ENCODE measurements at regions not wholly inside any gene's neighbourhood (a gene's known extent, or its start where the extent isn't known, plus 50 kb on each side); places are given as distances from the start of the nearest gene placed in this dataset.

- no peak overlapping the region for H2BK5ac ChIP-seq (ENCODE audit: low read depth, low read length, poor library complexity)
- H2BK120ac ChIP-seq (ENCODE audit: insufficient read depth, low read length, poor library complexity): no peak overlapping the region
- H3K4me3 ChIP-seq (ENCODE audit: low read depth, low read length): no peak overlapping the region
- H4K91ac ChIP-seq (ENCODE audit: low read depth, low read length): no peak overlapping the region
- peak in 1 of 2 donors; percentile 7 for DNase-seq
- no peak overlapping the region for H3K18ac ChIP-seq (ENCODE audit: low read length)
- no peak overlapping the region for H4K12ac ChIP-seq (ENCODE audit: low read depth, low read length)
- no peak overlapping the region for H3K4me2 ChIP-seq (ENCODE audit: low read length)
- H3K27me3 ChIP-seq (ENCODE audit: insufficient read depth, low read length): no peaks in the 10 kb centered on the region
- no peaks in the 10 kb centered on the region for H3K79me2 ChIP-seq (ENCODE audit: control insufficient read depth, insufficient read depth, low read length, poor library complexity)
- no peak overlapping the region for H3K23ac ChIP-seq (ENCODE audit: low read length)
- no peaks in the 10 kb centered on the region for H3K4me1 ChIP-seq (ENCODE audit: control insufficient read depth in 1 of 2, insufficient read depth in 2 of 2, low read length in 2 of 2)
- H3K9me3 ChIP-seq (ENCODE audit: insufficient read depth, low read depth, low read length): no peaks in the 10 kb centered on the region
- H3K79me1 ChIP-seq (ENCODE audit: low read length): no peaks in the 10 kb centered on the region
- no peak overlapping the region for H3K14ac ChIP-seq (ENCODE audit: low read length)
- no peak overlapping the region for H3K27ac ChIP-seq (ENCODE audit: low read depth, low read length)
- H2AFZ ChIP-seq (ENCODE audit: insufficient read depth, low read length, poor library complexity): no peak overlapping the region
- H4K8ac ChIP-seq (ENCODE audit: low read depth, low read length): no peak overlapping the region
- H2BK12ac ChIP-seq (ENCODE audit: low read length): no peak overlapping the region
- H3K36me3 ChIP-seq (ENCODE audit: control insufficient read depth in 1 of 2, insufficient read depth in 2 of 2, low read length in 2 of 2): no peaks in the 10 kb centered on the region
- H3K9ac ChIP-seq (ENCODE audit: low read length): no peak overlapping the region
- H2AK5ac ChIP-seq (ENCODE audit: low read length): no peak overlapping the region
- no CpG with 5 or more reads among the region's 7 CpGs for WGBS (ENCODE audit: extremely low coverage, insufficient coverage, insufficient read length)
- H3K4ac ChIP-seq (ENCODE audit: low read depth, low read length): no peak overlapping the region
Observed at GRCh38 chr2:234885118-234885517, 66.7 kb upstream of the SH3BP4 start.

- Histone ChIP-seq H3K4me1 (ENCODE audit: control insufficient read depth in 1 of 2, insufficient read depth in 2 of 2, low read length in 2 of 2) (no peaks in the 10 kb centered on the region), H2BK120ac (ENCODE audit: insufficient read depth, low read length, poor library complexity) (no peak overlapping the region), H3K23ac (ENCODE audit: low read length) (no peak overlapping the region), H4K12ac (ENCODE audit: low read depth, low read length) (no peak overlapping the region), H3K4ac (ENCODE audit: low read depth, low read length) (no peak overlapping the region), H3K27ac (ENCODE audit: low read depth, low read length) (no peak overlapping the region), H3K79me1 (ENCODE audit: low read length) (no peaks in the 10 kb centered on the region), H4K8ac (ENCODE audit: low read depth, low read length) (no peak overlapping the region), H3K36me3 (ENCODE audit: control insufficient read depth in 1 of 2, insufficient read depth in 2 of 2, low read length in 2 of 2) (no peaks in the 10 kb centered on the region), H3K9me3 (ENCODE audit: insufficient read depth, low read depth, low read length) (no peaks in the 10 kb centered on the region), H3K4me3 (ENCODE audit: low read depth, low read length) (no peak overlapping the region), H4K91ac (ENCODE audit: low read depth, low read length) (no peak overlapping the region), H3K9ac (ENCODE audit: low read length) (no peak overlapping the region), H2BK12ac (ENCODE audit: low read length) (no peak overlapping the region), H2AFZ (ENCODE audit: insufficient read depth, low read length, poor library complexity) (no peak overlapping the region), H3K18ac (ENCODE audit: low read length) (no peak overlapping the region), H3K4me2 (ENCODE audit: low read length) (no peak overlapping the region), H2AK5ac (ENCODE audit: low read length) (no peak overlapping the region), H2BK5ac (ENCODE audit: low read depth, low read length, poor library complexity) (no peak overlapping the region), H3K27me3 (ENCODE audit: insufficient read depth, low read length) (no peaks in the 10 kb centered on the region), H3K14ac (ENCODE audit: low read length) (no peak overlapping the region), H3K79me2 (ENCODE audit: control insufficient read depth, insufficient read depth, low read length, poor library complexity) (no peaks in the 10 kb centered on the region)
- no peak for DNase-seq
- WGBS (ENCODE audit: extremely low coverage, insufficient coverage, insufficient read length): no CpG with 5 or more reads among the region's 7 CpGs
Observed at GRCh38 chr2:234884591-234884990, 67.2 kb upstream of the SH3BP4 start.

GRCh38 chr2:234881413-234882241 lies 70.2 kb upstream of the SH3BP4 start:
- peak; percentile 90 to 95 for DNase-seq
- Histone ChIP-seq H3K79me1 (ENCODE audit: low read length) (no peaks in the 10 kb centered on the region), H3K9me3 (ENCODE audit: insufficient read depth, low read depth, low read length) (no peaks in the 10 kb centered on the region), H4K91ac (ENCODE audit: low read depth, low read length) (no peak overlapping the region), H3K4me3 (ENCODE audit: low read depth, low read length) (no peak overlapping the region), H3K27ac (ENCODE audit: low read depth, low read length) (no peak overlapping the region), H3K4me2 (ENCODE audit: low read length) (no peak overlapping the region), H3K79me2 (ENCODE audit: control insufficient read depth, insufficient read depth, low read length, poor library complexity) (no peaks in the 10 kb centered on the region), H3K36me3 (ENCODE audit: control insufficient read depth in 1 of 2, insufficient read depth in 2 of 2, low read length in 2 of 2) (no peaks in the 10 kb centered on the region), H2BK12ac (ENCODE audit: low read length) (no peak overlapping the region), H3K9ac (ENCODE audit: low read length) (no peak overlapping the region), H3K27me3 (ENCODE audit: insufficient read depth, low read length) (no peaks in the 10 kb centered on the region), H3K4me1 (ENCODE audit: control insufficient read depth in 1 of 2, insufficient read depth in 2 of 2, low read length in 2 of 2) (no peaks in the 10 kb centered on the region), H2BK120ac (ENCODE audit: insufficient read depth, low read length, poor library complexity) (no peak overlapping the region), H4K12ac (ENCODE audit: low read depth, low read length) (no peak overlapping the region), H3K14ac (ENCODE audit: low read length) (no peak overlapping the region), H2AFZ (ENCODE audit: insufficient read depth, low read length, poor library complexity) (no peak overlapping the region), H3K23ac (ENCODE audit: low read length) (no peak overlapping the region), H2AK5ac (ENCODE audit: low read length) (no peak overlapping the region), H4K8ac (ENCODE audit: low read depth, low read length) (no peak overlapping the region), H2BK5ac (ENCODE audit: low read depth, low read length, poor library complexity) (no peak overlapping the region), H3K18ac (ENCODE audit: low read length) (no peak overlapping the region), H3K4ac (ENCODE audit: low read depth, low read length) (no peak overlapping the region)
- no CpG with 5 or more reads among the region's 8 CpGs for WGBS (ENCODE audit: extremely low coverage, insufficient coverage, insufficient read length)

- no peak overlapping the region for H2BK5ac ChIP-seq (ENCODE audit: low read depth, low read length, poor library complexity)
- H2BK120ac ChIP-seq (ENCODE audit: insufficient read depth, low read length, poor library complexity): no peak overlapping the region
- H3K36me3 ChIP-seq (ENCODE audit: control insufficient read depth in 1 of 2, insufficient read depth in 2 of 2, low read length in 2 of 2): no peaks in the 10 kb centered on the region
- WGBS (ENCODE audit: extremely low coverage, insufficient coverage, insufficient read length): no CpG with 5 or more reads among the region's 7 CpGs
- no peaks in the 10 kb centered on the region for H3K27me3 ChIP-seq (ENCODE audit: insufficient read depth, low read length)
- no peaks in the 10 kb centered on the region for H3K4me1 ChIP-seq (ENCODE audit: control insufficient read depth in 1 of 2, insufficient read depth in 2 of 2, low read length in 2 of 2)
- no peaks in the 10 kb centered on the region for H3K79me2 ChIP-seq (ENCODE audit: control insufficient read depth, insufficient read depth, low read length, poor library complexity)
- H3K27ac ChIP-seq (ENCODE audit: low read depth, low read length): no peak overlapping the region
- H4K12ac ChIP-seq (ENCODE audit: low read depth, low read length): no peak overlapping the region
- no peak overlapping the region for H3K4me2 ChIP-seq (ENCODE audit: low read length)
- H3K18ac ChIP-seq (ENCODE audit: low read length): no peak overlapping the region
- no peak overlapping the region for H3K14ac ChIP-seq (ENCODE audit: low read length)
- no peak overlapping the region for H2AK5ac ChIP-seq (ENCODE audit: low read length)
- peak overlapping the region; percentile 61 for H3K23ac ChIP-seq (ENCODE audit: low read length)
- H2BK12ac ChIP-seq (ENCODE audit: low read length): no peak overlapping the region
- no peak overlapping the region for H4K8ac ChIP-seq (ENCODE audit: low read depth, low read length)
- H4K91ac ChIP-seq (ENCODE audit: low read depth, low read length): no peak overlapping the region
- H3K9ac ChIP-seq (ENCODE audit: low read length): no peak overlapping the region
- H3K9me3 ChIP-seq (ENCODE audit: insufficient read depth, low read depth, low read length): no peaks in the 10 kb centered on the region
- peak in 1 of 2 donors; percentile 48 for DNase-seq
- H3K4ac ChIP-seq (ENCODE audit: low read depth, low read length): no peak overlapping the region
- no peaks in the 10 kb centered on the region for H3K79me1 ChIP-seq (ENCODE audit: low read length)
- H2AFZ ChIP-seq (ENCODE audit: insufficient read depth, low read length, poor library complexity): no peak overlapping the region
- no peak overlapping the region for H3K4me3 ChIP-seq (ENCODE audit: low read depth, low read length)
Observed at GRCh38 chr2:234880551-234881211, 71.1 kb upstream of the SH3BP4 start.

All from trophoblast cell (in vitro differentiated cells and primary cell).